OCI-LY1 (cell line): ENCODE measurements at regions not wholly inside any gene's neighbourhood (a gene's known extent, or its start where the extent isn't known, plus 50 kb on each side); places are given as distances from the start of the nearest gene placed in this dataset.

Experiments used
- EZH2 ChIP-seq: fragments of 200-600 bp; sonication (generic), shearing (Covaris generic); IDR thresholded peaks from 2 replicates; pipeline ENCODE4 v1.8.0; 2017; ENCODE audit warnings: borderline replicate concordance, mixed run types, mild to moderate bottlenecking, antibody characterized with exemption, low read length, moderate library complexity, mixed read lengths
- TF ChIP-seq, protein P1 (sequence below): fragments of 200-600 bp; sonication (generic), shearing (Covaris generic); IDR thresholded peaks from 2 replicates; pipeline ENCODE4 v1.5.1; 2017; ENCODE audit warnings: mild to moderate bottlenecking, antibody characterized with exemption, low read length, moderate library complexity, mixed read lengths

DNA sequence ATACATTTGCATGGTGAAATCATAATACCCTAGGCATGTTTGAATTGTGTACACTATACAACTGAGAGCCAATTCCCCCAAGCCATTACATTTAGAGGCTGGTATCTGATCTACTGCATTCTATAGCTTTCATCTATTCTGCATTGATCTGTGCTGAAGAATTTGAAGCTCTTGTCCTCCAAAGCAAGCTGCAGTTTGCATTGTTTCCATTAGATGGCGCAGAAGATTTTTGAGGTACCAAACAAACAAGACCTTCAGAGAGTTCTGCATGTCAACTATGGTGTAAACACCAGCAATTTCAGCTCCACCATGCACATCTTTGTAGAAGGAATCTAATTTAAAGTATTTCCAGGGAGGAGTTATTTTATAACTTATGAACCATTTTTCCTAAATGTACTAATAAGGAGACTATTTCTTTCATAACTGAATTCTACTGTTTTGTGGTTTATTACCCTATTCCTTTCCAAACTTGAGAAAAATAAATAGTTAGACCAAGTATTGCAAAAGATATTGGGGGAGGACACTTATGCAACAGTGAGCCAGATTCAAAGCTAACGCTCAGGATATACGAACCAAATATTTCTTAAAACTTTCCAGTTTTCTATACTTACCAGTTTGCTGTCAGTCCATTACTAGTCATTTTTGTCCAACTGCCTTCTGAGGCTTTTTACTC, 761.8 kb upstream of the ACVR2A start:
- no peak for TF ChIP-seq EZH2
- TF ChIP-seq, protein P1, sequence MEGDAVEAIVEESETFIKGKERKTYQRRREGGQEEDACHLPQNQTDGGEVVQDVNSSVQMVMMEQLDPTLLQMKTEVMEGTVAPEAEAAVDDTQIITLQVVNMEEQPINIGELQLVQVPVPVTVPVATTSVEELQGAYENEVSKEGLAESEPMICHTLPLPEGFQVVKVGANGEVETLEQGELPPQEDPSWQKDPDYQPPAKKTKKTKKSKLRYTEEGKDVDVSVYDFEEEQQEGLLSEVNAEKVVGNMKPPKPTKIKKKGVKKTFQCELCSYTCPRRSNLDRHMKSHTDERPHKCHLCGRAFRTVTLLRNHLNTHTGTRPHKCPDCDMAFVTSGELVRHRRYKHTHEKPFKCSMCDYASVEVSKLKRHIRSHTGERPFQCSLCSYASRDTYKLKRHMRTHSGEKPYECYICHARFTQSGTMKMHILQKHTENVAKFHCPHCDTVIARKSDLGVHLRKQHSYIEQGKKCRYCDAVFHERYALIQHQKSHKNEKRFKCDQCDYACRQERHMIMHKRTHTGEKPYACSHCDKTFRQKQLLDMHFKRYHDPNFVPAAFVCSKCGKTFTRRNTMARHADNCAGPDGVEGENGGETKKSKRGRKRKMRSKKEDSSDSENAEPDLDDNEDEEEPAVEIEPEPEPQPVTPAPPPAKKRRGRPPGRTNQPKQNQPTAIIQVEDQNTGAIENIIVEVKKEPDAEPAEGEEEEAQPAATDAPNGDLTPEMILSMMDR = peak; percentile 76
